ENCODE measurements at regions not wholly inside any gene's neighbourhood (a gene's known extent, or its start where the extent isn't known, plus 50 kb on each side); places are given as distances from the start of the nearest gene placed in this dataset.

DNA sequence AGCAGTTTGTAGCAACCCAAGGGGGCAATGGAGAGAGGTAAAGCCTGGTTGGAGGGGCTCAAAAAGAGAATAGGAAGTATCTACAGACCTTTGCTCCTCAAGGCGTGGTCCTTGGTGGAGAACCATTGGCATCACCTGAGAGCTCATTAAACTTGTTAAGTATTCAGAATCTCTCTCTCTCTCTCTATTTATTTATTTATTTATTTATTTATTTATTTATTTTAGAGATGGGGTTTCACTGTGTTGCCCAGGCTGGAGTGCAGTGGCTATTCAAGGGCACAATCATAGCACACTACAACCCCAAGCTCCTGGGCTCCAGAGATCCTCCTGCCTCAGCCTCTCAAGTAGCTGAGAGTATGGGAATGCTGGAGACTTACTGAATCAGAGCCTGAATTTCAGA, 193.1 kb upstream of the ADCY2 start:
- WGBS, 2 donors, result 96 to 97% methylated on average over 1 of the region's 1 CpG
- H3K9me3 ChIP-seq, result no peaks in the 10 kb centered on the region
- no peak overlapping the region for H3K27ac ChIP-seq
- intact Hi-C loops (cut with DNase I; ENCODE audit: low total_unique reads), result no loop called here
- H3K36me3 ChIP-seq (ENCODE audit: low read depth, missing control alignments), result no peaks in the 10 kb centered on the region
- no peaks in the 10 kb centered on the region for H3K4me1 ChIP-seq
- H3K4me3 ChIP-seq, result no peak overlapping the region
- TF ChIP-seq POLR2A (IDR thresholded peaks at IDR 0.05) (no peak), CTCF (IDR thresholded peaks at IDR 0.05) (no peak)
- no peaks in the 10 kb centered on the region for H3K27me3 ChIP-seq
- DNase-seq, result no peak

- TF ChIP-seq CTCF (IDR thresholded peaks at IDR 0.05) (no peak), POLR2A (IDR thresholded peaks at IDR 0.05) (no peak)
- WGBS, 2 donors, result 93 to 100% methylated on average over 2 of the region's 2 CpGs
- no peaks in the 10 kb centered on the region for H3K36me3 ChIP-seq (ENCODE audit: low read depth, missing control alignments)
- no peaks in the 10 kb centered on the region for H3K27me3 ChIP-seq
- no peak for DNase-seq
- intact Hi-C loops (cut with DNase I; ENCODE audit: low total_unique reads), result no loop called here
- no peak overlapping the region for H3K27ac ChIP-seq
- no peaks in the 10 kb centered on the region for H3K4me1 ChIP-seq
- no peaks in the 10 kb centered on the region for H3K9me3 ChIP-seq
- H3K4me3 ChIP-seq, result no peak overlapping the region
Measured at GRCh38 chr5:7207979-7208378, 188.0 kb upstream of the ADCY2 start.

GRCh38 chr5:7208938-7209337, 187.0 kb upstream of the ADCY2 start:
- Histone ChIP-seq H3K9me3 (no peaks in the 10 kb centered on the region), H3K27me3 (no peaks in the 10 kb centered on the region), H3K4me1 (no peaks in the 10 kb centered on the region), H3K27ac (no peak overlapping the region), H3K4me3 (no peak overlapping the region), H3K36me3 (ENCODE audit: low read depth, missing control alignments) (no peaks in the 10 kb centered on the region)
- TF ChIP-seq POLR2A (IDR thresholded peaks at IDR 0.05) (no peak), CTCF (IDR thresholded peaks at IDR 0.05) (no peak)
- no peak for DNase-seq
- intact Hi-C loops (cut with DNase I; ENCODE audit: low total_unique reads), result no loop called here
- WGBS, 2 donors, result 45 to 54% methylated on average over 5 of the region's 5 CpGs

- Histone ChIP-seq H3K36me3 (ENCODE audit: low read depth, missing control alignments) (no peaks in the 10 kb centered on the region), H3K9me3 (no peaks in the 10 kb centered on the region), H3K4me1 (no peaks in the 10 kb centered on the region), H3K4me3 (no peak overlapping the region), H3K27ac (no peak overlapping the region), H3K27me3 (no peaks in the 10 kb centered on the region)
- TF ChIP-seq POLR2A (IDR thresholded peaks at IDR 0.05) (no peak), CTCF (IDR thresholded peaks at IDR 0.05) (no peak)
- DNase-seq, result peak; percentile 28
- intact Hi-C loops (cut with DNase I; ENCODE audit: low total_unique reads), result no loop called here
Measured at GRCh38 chr5:7209658-7210057, 186.3 kb upstream of the ADCY2 start.

DNA sequence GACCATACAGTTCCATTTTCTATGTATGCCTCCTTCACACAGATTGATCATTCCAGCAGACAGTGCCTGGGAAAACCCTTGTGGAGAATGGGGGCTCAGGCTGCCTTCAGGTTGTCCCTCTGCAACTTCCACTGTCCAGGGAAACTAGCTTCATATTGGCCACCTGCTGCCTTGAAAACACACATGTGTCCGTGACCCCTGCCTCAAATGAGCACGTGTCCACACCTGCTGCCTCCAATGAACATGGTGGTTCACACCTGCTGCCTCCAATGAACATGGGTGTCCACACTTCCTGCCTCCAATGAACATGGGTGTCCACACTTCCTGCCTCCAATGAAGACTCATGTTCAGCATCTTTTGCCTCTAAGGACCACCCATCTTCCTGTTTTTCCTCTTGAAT, 185.4 kb upstream of the ADCY2 start:
- Histone ChIP-seq H3K9me3 (no peaks in the 10 kb centered on the region), H3K27me3 (no peaks in the 10 kb centered on the region), H3K27ac (no peak overlapping the region), H3K36me3 (ENCODE audit: low read depth, missing control alignments) (no peaks in the 10 kb centered on the region), H3K4me1 (no peaks in the 10 kb centered on the region), H3K4me3 (no peak overlapping the region)
- intact Hi-C loops (cut with DNase I; ENCODE audit: low total_unique reads), result no loop called here
- DNase-seq, result no peak
- WGBS, 2 donors, result 75 to 93% methylated on average over 2 of the region's 2 CpGs
- TF ChIP-seq POLR2A (IDR thresholded peaks at IDR 0.05), result no peak
- TF ChIP-seq CTCF (IDR thresholded peaks at IDR 0.05), result no peak
